ENCODE measurements at regions not wholly inside any gene's neighbourhood (a gene's known extent, or its start where the extent isn't known, plus 50 kb on each side); places are given as distances from the start of the nearest gene placed in this dataset.

GRCh38 chr2:53131416-53131815, 636.2 kb upstream of the CHAC2 start:
- TF ChIP-seq EZH2 (IDR thresholded peaks at IDR 0.05; ENCODE audit: insufficient read depth, poor library complexity, severe bottlenecking) (no peak), EZH2phosphoT487 (IDR thresholded peaks at IDR 0.05; ENCODE audit: insufficient read depth, low read depth) (no peak)

All from GM23248 (cell line).